Uterus (tissue), 2 donors: ENCODE measurements at regions not wholly inside any gene's neighbourhood (a gene's known extent, or its start where the extent isn't known, plus 50 kb on each side); places are given as distances from the start of the nearest gene placed in this dataset.

Experiments used
- CTCF ChIP-seq, 4 experiments: fragments of 200-600 bp in 2 of 4; fragments of 450-650 bp in 2 of 4; sonication (generic) in 2 of 4; IDR thresholded peaks; one replicate each; pipeline ENCODE4 v1.5.1; 2016 to 2019; ENCODE audit warnings: antibody characterized with exemption in 4 of 4, mild to moderate bottlenecking in 2 of 4, moderate library complexity in 1 of 4
- POLR2A ChIP-seq, 2 donors: fragments of 450-650 bp; IDR thresholded peaks; one replicate each; pipeline ENCODE4 v1.6.1; 2016; ENCODE audit warnings: antibody characterized with exemption in 2 of 2, mild to moderate bottlenecking in 1 of 2, moderate library complexity in 1 of 2

- TF ChIP-seq CTCF (IDR thresholded peaks at IDR 0.05) (no peak), POLR2A (IDR thresholded peaks at IDR 0.05) (no peak)
These were observed 255.3 kb downstream of the VAPA start for GRCh38 chr18:10169064-10169562.
